GM12875 (cell line): ENCODE measurements at regions not wholly inside any gene's neighbourhood (a gene's known extent, or its start where the extent isn't known, plus 50 kb on each side); places are given as distances from the start of the nearest gene placed in this dataset.

Experiments used
- H3K4me3 ChIP-seq: one replicate; pipeline ENCODE4 v1.5.1; 2011; ENCODE audit warnings: low read depth, low read length, control low read depth
- CTCF ChIP-seq: IDR thresholded peaks from 2 replicates; pipeline ENCODE4 v1.5.1; 2011; ENCODE audit warnings: low read depth, mild to moderate bottlenecking, control low read depth, inconsistent platforms, low read length, moderate library complexity, borderline replicate concordance; ENCODE audit not compliant: insufficient read depth

- no peak for TF ChIP-seq CTCF
- H3K4me3 ChIP-seq, result no peak overlapping the region
Observed at GRCh38 chr1:208298593-208299269, 54.5 kb upstream of the PLXNA2 start.

GRCh38 chr1:208300084-208300770, 56.0 kb upstream of the PLXNA2 start:
- TF ChIP-seq CTCF, result no peak
- no peak overlapping the region for H3K4me3 ChIP-seq

DNA sequence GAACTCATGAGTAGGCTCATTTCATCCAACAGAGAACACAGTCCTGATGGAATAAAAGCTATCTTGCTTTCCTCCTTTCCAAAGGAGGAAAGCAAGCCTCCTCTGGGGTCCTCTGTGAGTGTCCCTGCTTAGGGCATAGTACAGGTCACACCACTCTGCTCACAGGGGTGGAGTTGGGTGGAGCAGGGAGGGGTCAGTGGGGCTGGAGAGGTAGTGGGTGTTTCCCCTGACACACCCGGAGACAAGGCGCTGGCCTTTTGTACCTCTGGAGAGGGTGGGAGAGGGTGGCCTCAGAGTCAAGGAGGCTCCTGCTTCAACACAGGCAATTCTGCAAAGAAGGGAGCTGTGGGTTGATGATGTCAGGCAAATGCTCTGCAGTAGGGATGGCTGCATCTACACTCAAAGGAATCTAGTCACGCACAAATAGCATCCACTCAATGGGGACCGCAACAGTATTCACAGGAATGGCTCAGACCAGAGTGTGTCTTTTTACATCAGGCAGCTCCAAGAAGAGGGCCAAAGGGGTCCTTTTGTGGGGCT, 58.6 kb upstream of the PLXNA2 start:
- no peak for TF ChIP-seq CTCF
- H3K4me3 ChIP-seq, result no peak overlapping the region

- TF ChIP-seq CTCF, result no peak
- H3K4me3 ChIP-seq, result no peak overlapping the region
Observed at GRCh38 chr1:208303743-208304712, 59.8 kb upstream of the PLXNA2 start.

DNA sequence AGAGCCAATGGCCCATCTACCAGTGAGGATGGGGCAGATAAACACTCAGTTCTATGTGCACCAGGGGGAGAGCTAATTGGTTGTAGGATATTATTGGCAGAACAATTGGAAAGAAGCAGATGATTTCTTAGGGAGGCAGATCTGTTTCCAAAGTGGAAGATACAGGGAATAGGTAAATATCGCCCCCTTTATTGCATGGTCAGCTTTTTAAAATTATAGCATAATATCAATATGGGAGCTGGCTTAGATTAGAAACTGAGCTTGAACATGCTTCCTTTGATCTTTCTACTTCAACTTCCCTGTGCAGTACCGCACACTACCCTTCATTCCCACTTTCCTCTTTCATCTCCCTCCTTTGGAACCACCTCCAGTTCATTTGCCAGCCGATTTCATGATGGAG, 64.0 kb upstream of the PLXNA2 start:
- H3K4me3 ChIP-seq, result no peak overlapping the region
- TF ChIP-seq CTCF, result no peak

DNA sequence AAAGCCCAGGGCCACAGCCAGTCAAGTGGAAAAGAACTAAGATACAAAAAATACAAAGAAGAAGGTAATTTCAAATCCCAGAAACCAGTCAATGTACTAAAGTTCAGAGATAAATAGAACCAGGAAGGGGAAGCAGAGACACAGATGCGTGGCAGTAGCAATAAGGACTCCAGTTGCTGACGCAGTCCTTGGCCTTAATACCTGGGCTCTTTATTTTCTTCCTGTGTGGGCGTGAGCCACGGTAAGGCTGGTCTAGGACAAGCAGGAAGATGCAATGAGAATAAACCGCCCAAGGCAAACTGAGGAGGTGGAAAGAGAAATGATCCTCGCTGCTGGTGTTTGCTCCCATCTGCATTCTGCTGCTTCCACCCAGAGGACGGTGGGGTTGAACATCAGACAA, 65.6 kb upstream of the PLXNA2 start:
- TF ChIP-seq CTCF, result no peak
- no peak overlapping the region for H3K4me3 ChIP-seq
